Karpas-422 (cell line): ENCODE measurements at regions not wholly inside any gene's neighbourhood (a gene's known extent, or its start where the extent isn't known, plus 50 kb on each side); places are given as distances from the start of the nearest gene placed in this dataset.

Experiments
- DNase-seq: peaks from one replicate; pipeline ENCODE4 v3.0.0-alpha.2; 2015
- H2AFZ ChIP-seq: fragments of 200-600 bp; sonication (generic); 2 replicates; pipeline ENCODE4 v1.6.1; 2014; ENCODE audit warnings: antibody characterized with exemption, low read length, mixed read lengths
- H3K27ac ChIP-seq: fragments of 200-600 bp; sonication (generic); 2 replicates; pipeline ENCODE4 v1.5.1; 2014; ENCODE audit warnings: mild to moderate bottlenecking, low read length, moderate library complexity
- H3K27me3 ChIP-seq: fragments of 200-600 bp; sonication (generic); 2 replicates; pipeline ENCODE4 v1.6.1; 2014; ENCODE audit warnings: low read length, mixed read lengths
- H3K36me3 ChIP-seq: fragments of 200-600 bp; sonication (generic); 2 replicates; pipeline ENCODE4 v1.6.1; 2014; ENCODE audit warnings: low read length, mixed read lengths; ENCODE audit not compliant: insufficient read depth
- H3K4me1 ChIP-seq: fragments of 200-600 bp; sonication (generic); 2 replicates; pipeline ENCODE4 v1.6.1; 2014; ENCODE audit warnings: mild to moderate bottlenecking, low read length, mixed read lengths
- H3K4me2 ChIP-seq: fragments of 200-600 bp; sonication (generic); 2 replicates; pipeline ENCODE4 v1.6.1; 2014; ENCODE audit warnings: low read length, low read depth, mild to moderate bottlenecking; ENCODE audit not compliant: poor library complexity, severe bottlenecking
- H3K4me3 ChIP-seq: fragments of 200-600 bp; sonication (generic); 2 replicates; pipeline ENCODE4 v1.5.1; 2014; ENCODE audit warnings: mild to moderate bottlenecking, antibody characterized with exemption, low read length, mixed read lengths
- H3K79me2 ChIP-seq: fragments of 200-600 bp; sonication (generic); 2 replicates; pipeline ENCODE4 v1.6.1; 2014; ENCODE audit warnings: mild to moderate bottlenecking, low read length, mixed read lengths
- H3K9ac ChIP-seq: fragments of 200-600 bp; sonication (generic); 2 replicates; pipeline ENCODE4 v1.6.0; 2014; ENCODE audit warnings: low read length
- H3K9me2 ChIP-seq: fragments of 200-600 bp; sonication (generic), shearing (Covaris generic); replicated peaks from 2 replicates; pipeline ENCODE4 v1.6.0; 2014; ENCODE audit warnings: mild to moderate bottlenecking, low read length, moderate library complexity; ENCODE audit not compliant: insufficient read depth
- H3K9me3 ChIP-seq: fragments of 300-700, 200-600 bp; sonication (generic); 2 replicates; pipeline ENCODE4 v1.6.1; 2014; ENCODE audit warnings: low read length, mixed read lengths
- H4K20me1 ChIP-seq: fragments of 200-600 bp; sonication (generic); 2 replicates; pipeline ENCODE4 v1.6.1; 2014; ENCODE audit warnings: mild to moderate bottlenecking, antibody characterized with exemption, low read length, low read depth; ENCODE audit not compliant: insufficient read depth

DNA sequence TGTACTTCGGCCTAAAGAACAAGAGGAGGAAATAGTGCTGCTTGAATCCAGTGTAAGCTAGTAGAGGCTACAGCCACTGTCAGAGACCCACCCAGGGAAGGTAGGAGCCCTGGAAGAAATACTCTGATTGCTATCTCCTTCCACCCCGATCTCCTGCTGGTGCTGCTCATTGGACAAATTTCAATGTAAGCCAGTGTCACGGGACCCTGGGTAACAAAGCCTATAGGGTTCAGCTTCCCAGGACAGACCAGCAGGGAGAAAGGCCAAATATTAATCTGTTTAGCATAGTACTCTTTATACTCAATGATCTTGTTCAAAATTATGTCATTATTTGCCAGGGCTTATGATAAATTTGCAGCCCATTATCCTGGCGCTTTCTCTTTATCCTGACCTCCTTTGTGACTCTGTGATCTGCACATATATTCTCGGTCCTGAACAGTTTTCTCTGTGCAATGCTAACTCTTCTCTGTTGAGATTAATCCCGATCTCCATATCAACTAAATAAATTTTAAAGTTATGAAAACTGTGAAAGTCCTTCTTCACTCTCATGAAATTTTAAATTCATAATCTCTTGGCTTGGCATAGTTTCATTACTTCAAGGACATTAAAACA is 218.8 kb upstream of the PREP start:
- Histone ChIP-seq H3K36me3 (no peaks in the 10 kb centered on the region), H3K9me3 (no peaks in the 10 kb centered on the region), H4K20me1 (no peaks in the 10 kb centered on the region), H3K79me2 (no peaks in the 10 kb centered on the region), H3K27me3 (no peaks in the 10 kb centered on the region), H3K4me3 (no peak overlapping the region), H3K9me2 (no peaks in the 10 kb centered on the region), H3K4me1 (no peaks in the 10 kb centered on the region), H3K27ac (no peak overlapping the region), H3K4me2 (peak overlapping the region; percentile 2), H2AFZ (no peak overlapping the region), H3K9ac (no peak overlapping the region)
- no peak for DNase-seq

DNA sequence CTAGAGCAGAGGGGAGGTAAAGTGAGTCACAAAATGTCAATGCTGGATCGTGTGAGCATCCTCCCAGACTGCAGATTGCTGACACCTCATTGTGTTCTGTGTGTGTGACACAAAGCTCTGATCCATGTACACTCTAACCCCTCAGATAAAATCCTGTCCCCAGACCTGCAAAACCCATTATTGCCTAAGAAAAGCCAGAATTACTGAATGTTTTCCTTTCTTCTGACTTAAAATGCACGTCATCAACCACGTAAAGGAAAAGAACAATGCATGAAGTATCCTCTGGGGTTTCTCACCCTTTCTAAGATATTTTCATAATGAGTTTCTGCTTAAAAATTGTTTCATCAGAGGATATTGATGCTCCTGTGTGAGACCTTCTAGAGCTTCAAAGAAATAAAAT is 218.0 kb upstream of the PREP start:
- Histone ChIP-seq H3K9me2 (no peaks in the 10 kb centered on the region), H3K4me3 (no peak overlapping the region), H3K9me3 (no peaks in the 10 kb centered on the region), H3K27ac (no peak overlapping the region), H3K27me3 (no peaks in the 10 kb centered on the region), H4K20me1 (no peaks in the 10 kb centered on the region), H3K4me1 (no peaks in the 10 kb centered on the region), H3K9ac (no peak overlapping the region), H3K4me2 (no peak overlapping the region), H3K79me2 (no peaks in the 10 kb centered on the region), H3K36me3 (no peaks in the 10 kb centered on the region), H2AFZ (no peak overlapping the region)
- no peak for DNase-seq

GRCh38 chr6:105619971-105620741 is 217.3 kb upstream of the PREP start:
- no peak for DNase-seq
- no peaks in the 10 kb centered on the region for H3K4me1 ChIP-seq
- no peak overlapping the region for H3K9ac ChIP-seq
- no peaks in the 10 kb centered on the region for H4K20me1 ChIP-seq
- H3K4me3 ChIP-seq: no peak overlapping the region
- no peaks in the 10 kb centered on the region for H3K9me2 ChIP-seq
- no peaks in the 10 kb centered on the region for H3K27me3 ChIP-seq
- no peaks in the 10 kb centered on the region for H3K36me3 ChIP-seq
- H3K9me3 ChIP-seq: no peaks in the 10 kb centered on the region
- no peak overlapping the region for H2AFZ ChIP-seq
- no peak overlapping the region for H3K27ac ChIP-seq
- no peak overlapping the region for H3K4me2 ChIP-seq
- H3K79me2 ChIP-seq: no peaks in the 10 kb centered on the region

DNA sequence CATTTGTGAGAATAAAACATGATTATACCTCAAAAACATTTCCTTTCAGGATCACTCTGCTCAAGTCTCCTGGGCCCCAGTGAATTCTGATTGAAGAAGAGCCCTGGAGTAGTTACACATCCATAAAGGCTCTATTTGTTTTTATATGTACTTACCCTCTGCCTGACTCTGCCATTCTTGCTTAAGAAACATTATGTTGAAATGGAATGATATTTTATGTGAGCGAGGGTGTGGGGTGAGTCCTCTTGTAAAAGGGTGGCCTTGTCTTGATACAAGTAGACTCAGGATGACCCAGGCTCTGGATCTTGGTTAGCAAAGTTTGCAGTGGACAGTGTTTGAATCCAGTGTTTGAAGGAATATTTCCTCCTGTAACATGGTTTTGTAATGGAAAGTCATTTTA is 215.4 kb upstream of the PREP start:
- H3K9ac ChIP-seq: no peak overlapping the region
- no peaks in the 10 kb centered on the region for H3K36me3 ChIP-seq
- DNase-seq: no peak
- no peak overlapping the region for H3K4me3 ChIP-seq
- no peaks in the 10 kb centered on the region for H4K20me1 ChIP-seq
- no peak overlapping the region for H3K27ac ChIP-seq
- no peaks in the 10 kb centered on the region for H3K27me3 ChIP-seq
- H3K4me1 ChIP-seq: no peaks in the 10 kb centered on the region
- no peaks in the 10 kb centered on the region for H3K79me2 ChIP-seq
- H2AFZ ChIP-seq: no peak overlapping the region
- no peaks in the 10 kb centered on the region for H3K9me2 ChIP-seq
- H3K9me3 ChIP-seq: no peaks in the 10 kb centered on the region
- H3K4me2 ChIP-seq: no peak overlapping the region

DNA sequence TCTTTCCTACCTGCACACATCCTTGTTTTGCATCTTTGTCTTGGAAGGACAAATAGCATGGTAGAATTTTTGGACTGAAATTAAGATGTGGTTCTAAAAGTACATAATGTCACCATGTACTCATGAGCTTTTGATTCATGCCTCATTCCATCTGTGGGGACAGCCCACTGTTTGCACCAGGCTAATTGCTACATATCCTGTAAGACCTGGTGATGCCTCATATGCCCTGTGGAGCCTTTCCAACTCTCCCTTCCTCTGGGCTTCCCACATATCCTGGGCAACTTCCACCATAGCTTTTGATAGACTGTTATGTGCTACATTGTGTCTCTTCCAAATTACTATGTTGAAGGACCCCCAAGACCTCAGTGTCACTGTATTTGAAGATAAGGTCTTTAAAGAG is 213.6 kb upstream of the PREP start:
- no peaks in the 10 kb centered on the region for H3K27me3 ChIP-seq
- no peaks in the 10 kb centered on the region for H3K79me2 ChIP-seq
- no peaks in the 10 kb centered on the region for H3K9me3 ChIP-seq
- H3K4me3 ChIP-seq: no peak overlapping the region
- H2AFZ ChIP-seq: no peak overlapping the region
- no peaks in the 10 kb centered on the region for H3K9me2 ChIP-seq
- no peak overlapping the region for H3K4me2 ChIP-seq
- no peak overlapping the region for H3K9ac ChIP-seq
- H3K4me1 ChIP-seq: no peaks in the 10 kb centered on the region
- no peaks in the 10 kb centered on the region for H3K36me3 ChIP-seq
- H4K20me1 ChIP-seq: no peaks in the 10 kb centered on the region
- no peak overlapping the region for H3K27ac ChIP-seq
- no peak for DNase-seq

- H3K4me1 ChIP-seq: no peaks in the 10 kb centered on the region
- H3K4me3 ChIP-seq: no peak overlapping the region
- H3K9me3 ChIP-seq: no peaks in the 10 kb centered on the region
- no peaks in the 10 kb centered on the region for H3K36me3 ChIP-seq
- no peak for DNase-seq
- H3K27me3 ChIP-seq: no peaks in the 10 kb centered on the region
- no peaks in the 10 kb centered on the region for H4K20me1 ChIP-seq
- no peak overlapping the region for H3K27ac ChIP-seq
- no peaks in the 10 kb centered on the region for H3K79me2 ChIP-seq
- no peaks in the 10 kb centered on the region for H3K9me2 ChIP-seq
- H3K4me2 ChIP-seq: no peak overlapping the region
- no peak overlapping the region for H2AFZ ChIP-seq
- no peak overlapping the region for H3K9ac ChIP-seq
Measured at GRCh38 chr6:105611606-105612005, 208.7 kb upstream of the PREP start.

DNA sequence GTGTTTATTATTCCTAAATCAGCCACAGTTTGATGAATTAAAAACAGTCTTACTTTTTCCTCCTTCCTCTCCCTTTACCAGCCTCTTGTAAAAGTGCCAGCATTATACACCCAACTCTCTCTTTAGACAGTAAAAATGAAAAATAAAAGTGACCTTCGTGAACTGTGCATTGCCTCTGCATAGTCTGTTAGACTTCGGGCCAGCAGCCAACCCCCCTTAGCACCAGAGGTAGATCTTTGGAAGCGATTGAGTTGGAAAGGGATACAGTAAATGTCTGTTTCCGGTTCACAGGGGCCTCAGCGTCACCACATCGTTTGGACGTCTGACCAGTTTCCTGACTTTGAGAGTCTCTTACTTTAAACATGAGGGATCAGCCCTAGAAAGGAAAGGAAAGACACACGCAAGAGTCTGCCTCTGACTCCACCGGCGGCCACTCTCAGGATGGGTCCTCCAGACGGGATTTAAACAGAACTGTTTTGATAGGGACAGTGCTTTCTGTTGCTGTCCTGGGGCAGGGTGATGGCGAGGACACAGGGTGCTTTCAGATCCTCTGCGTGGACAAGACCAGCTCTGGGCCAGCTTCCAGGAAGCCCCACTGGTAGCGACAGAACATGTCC is 206.6 kb upstream of the PREP start:
- Histone ChIP-seq H3K9me3 (no peaks in the 10 kb centered on the region), H3K36me3 (no peaks in the 10 kb centered on the region), H3K27ac (no peak overlapping the region), H3K9me2 (no peaks in the 10 kb centered on the region), H3K9ac (no peak overlapping the region), H3K4me3 (no peak overlapping the region), H3K4me1 (no peaks in the 10 kb centered on the region), H3K27me3 (no peaks in the 10 kb centered on the region), H3K79me2 (no peaks in the 10 kb centered on the region), H3K4me2 (no peak overlapping the region), H4K20me1 (no peaks in the 10 kb centered on the region), H2AFZ (no peak overlapping the region)
- DNase-seq: no peak

GRCh38 chr6:105608711-105609374 is 206.0 kb upstream of the PREP start:
- no peaks in the 10 kb centered on the region for H3K79me2 ChIP-seq
- DNase-seq: no peak
- no peak overlapping the region for H3K27ac ChIP-seq
- H3K4me3 ChIP-seq: no peak overlapping the region
- no peak overlapping the region for H3K9ac ChIP-seq
- H3K9me2 ChIP-seq: no peaks in the 10 kb centered on the region
- H3K27me3 ChIP-seq: no peaks in the 10 kb centered on the region
- H4K20me1 ChIP-seq: no peaks in the 10 kb centered on the region
- H2AFZ ChIP-seq: no peak overlapping the region
- no peaks in the 10 kb centered on the region for H3K4me1 ChIP-seq
- no peak overlapping the region for H3K4me2 ChIP-seq
- H3K9me3 ChIP-seq: no peaks in the 10 kb centered on the region
- H3K36me3 ChIP-seq: no peaks in the 10 kb centered on the region
